ENCODE measurements at regions not wholly inside any gene's neighbourhood (a gene's known extent, or its start where the extent isn't known, plus 50 kb on each side); places are given as distances from the start of the nearest gene placed in this dataset.
A peak's percentile ranks its signal among the peaks of the same experiment; 100 is the strongest.

DNA sequence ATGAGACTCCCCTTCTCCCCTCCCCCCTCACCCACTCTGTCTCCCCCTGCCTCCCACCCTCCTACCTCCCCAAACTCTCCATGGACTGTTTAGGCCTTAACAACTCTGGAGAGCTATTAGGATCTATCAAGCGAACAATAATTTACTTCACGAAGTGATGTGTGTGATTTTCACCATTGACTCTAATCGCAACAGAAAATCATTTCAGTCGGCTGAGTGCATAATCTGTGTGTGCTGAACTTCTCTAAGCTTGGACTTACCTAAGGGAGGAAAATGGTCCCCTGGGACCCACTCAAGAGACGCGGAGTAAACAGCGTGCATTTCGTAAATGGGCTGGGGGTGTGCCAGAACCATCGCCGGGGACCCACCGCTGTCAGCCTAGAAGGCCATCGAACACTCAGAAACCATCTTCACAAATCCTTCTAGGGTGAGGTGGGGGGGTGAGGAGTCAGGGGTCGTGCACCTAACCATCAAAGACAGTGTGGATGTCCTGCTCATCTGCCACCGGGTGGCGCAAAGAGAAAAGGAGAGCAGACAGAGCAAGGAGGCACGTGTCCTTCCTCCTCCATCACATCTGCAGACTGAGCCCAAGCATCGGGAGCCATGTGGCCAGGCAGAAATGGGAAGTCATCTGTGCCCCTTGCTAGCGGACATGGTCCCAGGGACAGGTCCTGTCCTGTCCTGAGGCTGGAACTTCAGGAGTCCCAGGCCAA lies 62.1 kb upstream of the NUP50 start (continued):
- TF ChIP-seq, protein P1, sequence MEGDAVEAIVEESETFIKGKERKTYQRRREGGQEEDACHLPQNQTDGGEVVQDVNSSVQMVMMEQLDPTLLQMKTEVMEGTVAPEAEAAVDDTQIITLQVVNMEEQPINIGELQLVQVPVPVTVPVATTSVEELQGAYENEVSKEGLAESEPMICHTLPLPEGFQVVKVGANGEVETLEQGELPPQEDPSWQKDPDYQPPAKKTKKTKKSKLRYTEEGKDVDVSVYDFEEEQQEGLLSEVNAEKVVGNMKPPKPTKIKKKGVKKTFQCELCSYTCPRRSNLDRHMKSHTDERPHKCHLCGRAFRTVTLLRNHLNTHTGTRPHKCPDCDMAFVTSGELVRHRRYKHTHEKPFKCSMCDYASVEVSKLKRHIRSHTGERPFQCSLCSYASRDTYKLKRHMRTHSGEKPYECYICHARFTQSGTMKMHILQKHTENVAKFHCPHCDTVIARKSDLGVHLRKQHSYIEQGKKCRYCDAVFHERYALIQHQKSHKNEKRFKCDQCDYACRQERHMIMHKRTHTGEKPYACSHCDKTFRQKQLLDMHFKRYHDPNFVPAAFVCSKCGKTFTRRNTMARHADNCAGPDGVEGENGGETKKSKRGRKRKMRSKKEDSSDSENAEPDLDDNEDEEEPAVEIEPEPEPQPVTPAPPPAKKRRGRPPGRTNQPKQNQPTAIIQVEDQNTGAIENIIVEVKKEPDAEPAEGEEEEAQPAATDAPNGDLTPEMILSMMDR (IDR thresholded peaks at IDR 0.05 in 2 of 3, conservative IDR thresholded peaks at IDR 0.05 in 1 of 3; ENCODE audit: borderline replicate concordance in 1 of 3, insufficient read depth in 1 of 3, low read depth in 2 of 3, low read length in 2 of 3): peak; percentile 52 to 72 (median 58)

DNA sequence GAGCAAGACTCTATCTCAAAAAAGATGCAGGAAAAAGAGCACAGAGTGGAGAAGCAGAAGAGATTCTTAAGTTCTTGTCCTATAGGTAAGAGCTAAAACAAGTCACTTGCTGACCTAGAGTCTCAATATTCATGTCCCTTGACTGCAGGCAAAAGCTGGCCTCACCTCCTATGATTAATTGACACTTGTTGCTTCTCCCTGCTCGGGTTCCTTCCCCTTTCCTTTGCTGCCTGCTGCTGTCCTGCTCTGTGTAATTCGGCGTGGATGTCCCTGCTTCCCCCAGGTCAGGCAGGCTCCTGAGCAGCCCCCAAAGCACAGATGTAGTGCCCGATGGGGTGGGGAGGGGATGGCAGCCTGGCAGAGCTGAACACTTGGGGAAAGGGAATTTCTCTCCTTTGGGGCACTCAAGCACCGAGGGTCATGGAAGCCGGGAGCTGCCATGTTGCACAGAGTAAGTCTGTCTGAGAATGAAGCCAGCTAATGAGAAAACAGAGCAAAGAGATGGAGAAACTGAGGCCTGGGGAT lies 60.8 kb upstream of the NUP50 start:
- H4K20me1 ChIP-seq (ENCODE audit: insufficient read depth): no peaks in the 10 kb centered on the region
- H3K27ac ChIP-seq (ENCODE audit: low read depth, low read length): no peak overlapping the region
- POLR2A ChIA-PET: no interaction called here

More for the DNA sequence above, 60.8 kb upstream of the NUP50 start:
- Histone ChIP-seq H2AFZ (ENCODE audit: low read depth, low read length, poor library complexity, severe bottlenecking) (no peak overlapping the region), H3K9me2 (ENCODE audit: insufficient read depth) (no peaks in the 10 kb centered on the region), H3K79me2 (ENCODE audit: insufficient read depth, low read length) (no peaks in the 10 kb centered on the region), H3K9ac (ENCODE audit: low read length) (no peak overlapping the region), H3K9me3 (ENCODE audit: control insufficient read depth in 1 of 2, insufficient read depth in 1 of 2, low read depth in 1 of 2, low read length in 2 of 2) (no peaks in the 10 kb centered on the region), H3K36me3 (ENCODE audit: control insufficient read depth in 1 of 2, insufficient read depth in 2 of 2, low read length in 2 of 2) (no peaks in the 10 kb centered on the region), H3K4me3 (replicated peaks in 1 of 2; ENCODE audit: low read depth in 1 of 2, low read length in 2 of 2) (no peak overlapping the region), H3K27me3 (ENCODE audit: insufficient read depth, low read length) (no peaks in the 10 kb centered on the region), H3K4me2 (ENCODE audit: low read length) (no peak overlapping the region), H3K4me1 (ENCODE audit: control insufficient read depth in 1 of 2, insufficient read depth in 2 of 2, low read length in 2 of 2) (peaks cover 0 to 12% of the 10 kb centered on the region in 2 experiments; a peak in 2 of 4 replicates)
- ChIA-PET CTCF (no interaction called here), RAD21 (ENCODE audit: low non-redundant PET in 1 of 2, low total read pairs in 2 of 2, uncharacterized antibody in 2 of 2, unreplicated experiment in 2 of 2) (no interaction called here)
- BruUV-seq (replicated peaks): no TSS peak
- no peak for TF ChIP-seq FOSL1 (IDR thresholded peaks at IDR 0.05; ENCODE audit: low read depth)
- TF ChIP-seq, protein P2, sequence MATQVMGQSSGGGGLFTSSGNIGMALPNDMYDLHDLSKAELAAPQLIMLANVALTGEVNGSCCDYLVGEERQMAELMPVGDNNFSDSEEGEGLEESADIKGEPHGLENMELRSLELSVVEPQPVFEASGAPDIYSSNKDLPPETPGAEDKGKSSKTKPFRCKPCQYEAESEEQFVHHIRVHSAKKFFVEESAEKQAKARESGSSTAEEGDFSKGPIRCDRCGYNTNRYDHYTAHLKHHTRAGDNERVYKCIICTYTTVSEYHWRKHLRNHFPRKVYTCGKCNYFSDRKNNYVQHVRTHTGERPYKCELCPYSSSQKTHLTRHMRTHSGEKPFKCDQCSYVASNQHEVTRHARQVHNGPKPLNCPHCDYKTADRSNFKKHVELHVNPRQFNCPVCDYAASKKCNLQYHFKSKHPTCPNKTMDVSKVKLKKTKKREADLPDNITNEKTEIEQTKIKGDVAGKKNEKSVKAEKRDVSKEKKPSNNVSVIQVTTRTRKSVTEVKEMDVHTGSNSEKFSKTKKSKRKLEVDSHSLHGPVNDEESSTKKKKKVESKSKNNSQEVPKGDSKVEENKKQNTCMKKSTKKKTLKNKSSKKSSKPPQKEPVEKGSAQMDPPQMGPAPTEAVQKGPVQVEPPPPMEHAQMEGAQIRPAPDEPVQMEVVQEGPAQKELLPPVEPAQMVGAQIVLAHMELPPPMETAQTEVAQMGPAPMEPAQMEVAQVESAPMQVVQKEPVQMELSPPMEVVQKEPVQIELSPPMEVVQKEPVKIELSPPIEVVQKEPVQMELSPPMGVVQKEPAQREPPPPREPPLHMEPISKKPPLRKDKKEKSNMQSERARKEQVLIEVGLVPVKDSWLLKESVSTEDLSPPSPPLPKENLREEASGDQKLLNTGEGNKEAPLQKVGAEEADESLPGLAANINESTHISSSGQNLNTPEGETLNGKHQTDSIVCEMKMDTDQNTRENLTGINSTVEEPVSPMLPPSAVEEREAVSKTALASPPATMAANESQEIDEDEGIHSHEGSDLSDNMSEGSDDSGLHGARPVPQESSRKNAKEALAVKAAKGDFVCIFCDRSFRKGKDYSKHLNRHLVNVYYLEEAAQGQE (IDR thresholded peaks at IDR 0.05; ENCODE audit: low read depth): no peak
- TF ChIP-seq TCF7L2 (IDR thresholded peaks at IDR 0.05; ENCODE audit: borderline replicate concordance, extremely low read depth, insufficient read depth, insufficient read length): no peak
- TF ChIP-seq ZNF274 (IDR thresholded peaks at IDR 0.05; ENCODE audit: low read depth, low read length): no peak
- TF ChIP-seq, protein P3, sequence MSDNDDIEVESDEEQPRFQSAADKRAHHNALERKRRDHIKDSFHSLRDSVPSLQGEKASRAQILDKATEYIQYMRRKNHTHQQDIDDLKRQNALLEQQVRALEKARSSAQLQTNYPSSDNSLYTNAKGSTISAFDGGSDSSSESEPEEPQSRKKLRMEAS (IDR thresholded peaks at IDR 0.05): no peak
- TF ChIP-seq, protein P4, sequence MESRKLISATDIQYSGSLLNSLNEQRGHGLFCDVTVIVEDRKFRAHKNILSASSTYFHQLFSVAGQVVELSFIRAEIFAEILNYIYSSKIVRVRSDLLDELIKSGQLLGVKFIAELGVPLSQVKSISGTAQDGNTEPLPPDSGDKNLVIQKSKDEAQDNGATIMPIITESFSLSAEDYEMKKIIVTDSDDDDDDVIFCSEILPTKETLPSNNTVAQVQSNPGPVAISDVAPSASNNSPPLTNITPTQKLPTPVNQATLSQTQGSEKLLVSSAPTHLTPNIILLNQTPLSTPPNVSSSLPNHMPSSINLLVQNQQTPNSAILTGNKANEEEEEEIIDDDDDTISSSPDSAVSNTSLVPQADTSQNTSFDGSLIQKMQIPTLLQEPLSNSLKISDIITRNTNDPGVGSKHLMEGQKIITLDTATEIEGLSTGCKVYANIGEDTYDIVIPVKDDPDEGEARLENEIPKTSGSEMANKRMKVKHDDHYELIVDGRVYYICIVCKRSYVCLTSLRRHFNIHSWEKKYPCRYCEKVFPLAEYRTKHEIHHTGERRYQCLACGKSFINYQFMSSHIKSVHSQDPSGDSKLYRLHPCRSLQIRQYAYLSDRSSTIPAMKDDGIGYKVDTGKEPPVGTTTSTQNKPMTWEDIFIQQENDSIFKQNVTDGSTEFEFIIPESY (IDR thresholded peaks at IDR 0.05; ENCODE audit: extremely low read depth, insufficient replicate concordance, low read length): no peak
- no peak for TF ChIP-seq SIN3A (IDR thresholded peaks at IDR 0.05; ENCODE audit: low read depth)
- TF ChIP-seq RAD21 (IDR thresholded peaks at IDR 0.05; ENCODE audit: low read depth): no peak
- TF ChIP-seq CBX3 (IDR thresholded peaks at IDR 0.05; ENCODE audit: low read depth): no peak
- no peak for TF ChIP-seq ZFX (IDR thresholded peaks at IDR 0.05)
- no peak for TF ChIP-seq EGR1 (IDR thresholded peaks at IDR 0.05; ENCODE audit: low read depth)
- no peak for TF ChIP-seq YY1 (IDR thresholded peaks at IDR 0.05; ENCODE audit: extremely low read depth, insufficient replicate concordance, low read depth, low read length)
- no peak for TF ChIP-seq EZH2 (IDR thresholded peaks at IDR 0.05)
- no peak for TF ChIP-seq SRF (IDR thresholded peaks at IDR 0.05; ENCODE audit: low read depth)
- TF ChIP-seq ELF1 (IDR thresholded peaks at IDR 0.05; ENCODE audit: borderline replicate concordance, low read depth): no peak
- no peak for TF ChIP-seq SP1 (IDR thresholded peaks at IDR 0.05; ENCODE audit: low read depth)
- ATAC-seq (no peak), DNase-seq (ENCODE audit: low read depth, low spot score) (no peak)
- intact Hi-C loops (cut with micrococcal nuclease): loop anchor here (2.0 to 5.0 kb wide), 2 partner anchors 162 to 334 kb away; no protein-coding TSS in a partner anchor

Data from HCT116 (cell line).